Endothelial cell of umbilical vein (primary cell): ENCODE measurements at regions not wholly inside any gene's neighbourhood (a gene's known extent, or its start where the extent isn't known, plus 50 kb on each side); places are given as distances from the start of the nearest gene placed in this dataset.

Experiments
- EZH2 ChIP-seq: IDR thresholded peaks from 2 replicates; pipeline ENCODE4 v1.6.1; 2012; ENCODE audit warnings: borderline replicate concordance, low read depth, mild to moderate bottlenecking, moderate library complexity, low read length, inconsistent platforms; ENCODE audit not compliant: severe bottlenecking
- POLR2A ChIP-seq: IDR thresholded peaks from 2 replicates; pipeline ENCODE4 v1.6.1; 2012; ENCODE audit warnings: low read depth, mild to moderate bottlenecking, control low read depth, low read length
- TF ChIP-seq, protein P1 (sequence below), 2 donors: IDR thresholded peaks; 1 replicate in 1 of 2; 2 replicates in 1 of 2; pipeline ENCODE4 v1.5.1; 2011; ENCODE audit warnings: low read length in 2 of 2, mild to moderate bottlenecking in 2 of 2, moderate library complexity in 2 of 2, control low read depth in 1 of 2, inconsistent platforms in 1 of 2, low read depth in 1 of 2; ENCODE audit not compliant: insufficient read depth in 1 of 2; ENCODE audit errors: extremely low read depth in 1 of 2

- TF ChIP-seq, protein P1, sequence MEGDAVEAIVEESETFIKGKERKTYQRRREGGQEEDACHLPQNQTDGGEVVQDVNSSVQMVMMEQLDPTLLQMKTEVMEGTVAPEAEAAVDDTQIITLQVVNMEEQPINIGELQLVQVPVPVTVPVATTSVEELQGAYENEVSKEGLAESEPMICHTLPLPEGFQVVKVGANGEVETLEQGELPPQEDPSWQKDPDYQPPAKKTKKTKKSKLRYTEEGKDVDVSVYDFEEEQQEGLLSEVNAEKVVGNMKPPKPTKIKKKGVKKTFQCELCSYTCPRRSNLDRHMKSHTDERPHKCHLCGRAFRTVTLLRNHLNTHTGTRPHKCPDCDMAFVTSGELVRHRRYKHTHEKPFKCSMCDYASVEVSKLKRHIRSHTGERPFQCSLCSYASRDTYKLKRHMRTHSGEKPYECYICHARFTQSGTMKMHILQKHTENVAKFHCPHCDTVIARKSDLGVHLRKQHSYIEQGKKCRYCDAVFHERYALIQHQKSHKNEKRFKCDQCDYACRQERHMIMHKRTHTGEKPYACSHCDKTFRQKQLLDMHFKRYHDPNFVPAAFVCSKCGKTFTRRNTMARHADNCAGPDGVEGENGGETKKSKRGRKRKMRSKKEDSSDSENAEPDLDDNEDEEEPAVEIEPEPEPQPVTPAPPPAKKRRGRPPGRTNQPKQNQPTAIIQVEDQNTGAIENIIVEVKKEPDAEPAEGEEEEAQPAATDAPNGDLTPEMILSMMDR (IDR thresholded peaks at IDR 0.05; ENCODE audit: extremely low read depth in 1 of 2, insufficient read depth in 1 of 2, low read depth in 1 of 2, low read length in 2 of 2) = no peak
- TF ChIP-seq EZH2 (no peak), POLR2A (no peak)
Measured at GRCh38 chr2:831622-832021, 119.0 kb upstream of the SNTG2 start.
